NCI-H1105 (cell line): ENCODE measurements at regions not wholly inside any gene's neighbourhood (a gene's known extent, or its start where the extent isn't known, plus 50 kb on each side); places are given as distances from the start of the nearest gene placed in this dataset.

ENCODE experiments used
- DNase-seq: peaks from one replicate; lab custom pipeline; 2025; lab: John Stamatoyannopoulos, UW

GRCh38 chr21:17901458-17902079 is 82.4 kb upstream of the C21orf91 start:
- no peak for DNase-seq

GRCh38 chr21:17900990-17901385 is 81.8 kb upstream of the C21orf91 start:
- no peak for DNase-seq

- DNase-seq = peak; percentile 14
Measured at GRCh38 chr21:17900281-17900989, 81.3 kb upstream of the C21orf91 start.

GRCh38 chr21:17889171-17889570 is 70.0 kb upstream of the C21orf91 start:
- DNase-seq = no peak

- DNase-seq = no peak
Measured at GRCh38 chr21:17869115-17869514, 50.0 kb upstream of the C21orf91 start.
